Peyer's patch (tissue), 4 donors: ENCODE measurements at regions not wholly inside any gene's neighbourhood (a gene's known extent, or its start where the extent isn't known, plus 50 kb on each side); places are given as distances from the start of the nearest gene placed in this dataset.
"Not testable (repeated sequence)": the region's sequence is repeated elsewhere in the genome, so short reads cannot be mapped to it uniquely, and the experiment has no call there.

Experiments used
- DNase-seq, 3 donors: peaks; one replicate each; pipeline ENCODE4 v3.0.0-alpha.2; 2017 to 2019
- H3K27ac ChIP-seq, 4 donors: fragments of 200-600 bp; sonication (generic); one replicate each; pipeline ENCODE4 v1.5.1; 2016 to 2019
- H3K27me3 ChIP-seq, 2 donors: fragments of 200-600 bp; sonication (generic); one replicate each; pipeline ENCODE4 v1.5.1; 2019
- H3K36me3 ChIP-seq, 3 donors: fragments of 200-600 bp; sonication (generic); one replicate each; pipeline ENCODE4 v1.5.1; 2016 to 2019
- H3K4me1 ChIP-seq, 4 donors: fragments of 200-600 bp; sonication (generic); one replicate each; pipeline ENCODE4 v1.5.1; 2016 to 2019
- H3K4me3 ChIP-seq, 4 donors: fragments of 200-600 bp; sonication (generic); 1 replicate in 3 of 4; 2 replicates in 1 of 4; pipeline ENCODE4 v1.5.1; 2016 to 2019; ENCODE audit warnings: mild to moderate bottlenecking in 1 of 4
- H3K9me3 ChIP-seq, 4 donors: fragments of 200-600 bp; sonication (generic); one replicate each; pipeline ENCODE4 v1.5.1; 2016 to 2019; ENCODE audit warnings: mild to moderate bottlenecking in 1 of 4
- CTCF ChIP-seq, 6 experiments: fragments of 450-650 bp in 4 of 6; fragments of 200-600 bp in 2 of 6; sonication (generic) in 1 of 6; IDR thresholded peaks; one replicate each; pipeline ENCODE4 v1.5.1; 2017 to 2019; ENCODE audit warnings: antibody characterized with exemption in 6 of 6, mild to moderate bottlenecking in 3 of 6, moderate library complexity in 1 of 6
- POLR2A ChIP-seq, 2 donors: fragments of 450-650 bp; IDR thresholded peaks; one replicate each; pipeline ENCODE4 v1.5.1; 2017; ENCODE audit warnings: antibody characterized with exemption in 2 of 2, mild to moderate bottlenecking in 2 of 2, moderate library complexity in 2 of 2

GRCh38 chr9:28976250-28976649 lies 1403.0 kb upstream of the C9orf72 start:
- H3K27ac ChIP-seq: no peak overlapping the region
- no peak for DNase-seq
- H3K27me3 ChIP-seq: no peaks in the 10 kb centered on the region
- H3K36me3 ChIP-seq: no peaks in the 10 kb centered on the region
- H3K9me3 ChIP-seq: no peaks in the 10 kb centered on the region
- TF ChIP-seq CTCF (IDR thresholded peaks at IDR 0.05) (no peak), POLR2A (IDR thresholded peaks at IDR 0.05) (no peak)
- H3K4me1 ChIP-seq: no peaks in the 10 kb centered on the region
- H3K4me3 ChIP-seq: no peak overlapping the region

- Histone ChIP-seq H3K36me3 (no peaks in the 10 kb centered on the region), H3K27me3 (no peaks in the 10 kb centered on the region), H3K9me3 (no peaks in the 10 kb centered on the region), H3K4me1 (no peaks in the 10 kb centered on the region), H3K4me3 (no peak overlapping the region), H3K27ac (no peak overlapping the region)
- TF ChIP-seq CTCF (IDR thresholded peaks at IDR 0.05) (no peak), POLR2A (IDR thresholded peaks at IDR 0.05) (no peak)
- no peak for DNase-seq
These were observed 1403.4 kb upstream of the C9orf72 start for GRCh38 chr9:28976684-28977083.

- Histone ChIP-seq H3K27me3 (no peaks in the 10 kb centered on the region), H3K9me3 (no peaks in the 10 kb centered on the region), H3K36me3 (no peaks in the 10 kb centered on the region), H3K4me1 (no peaks in the 10 kb centered on the region), H3K4me3 (no peak overlapping the region), H3K27ac (no peak overlapping the region)
- no peak for DNase-seq
- TF ChIP-seq POLR2A (IDR thresholded peaks at IDR 0.05) (no peak), CTCF (IDR thresholded peaks at IDR 0.05) (no peak)
These were observed 1407.8 kb upstream of the C9orf72 start for GRCh38 chr9:28981129-28981528.

GRCh38 chr9:28981711-28982110 lies 1408.4 kb upstream of the C9orf72 start:
- no peak for TF ChIP-seq CTCF (IDR thresholded peaks at IDR 0.05)
- Histone ChIP-seq H3K4me3 (no peak overlapping the region), H3K36me3 (no peaks in the 10 kb centered on the region), H3K4me1 (no peaks in the 10 kb centered on the region), H3K27ac (no peak overlapping the region), H3K9me3 (no peaks in the 10 kb centered on the region), H3K27me3 (no peaks in the 10 kb centered on the region)
- no peak for DNase-seq

- DNase-seq: no peak
- TF ChIP-seq POLR2A (IDR thresholded peaks at IDR 0.05) (no peak), CTCF (IDR thresholded peaks at IDR 0.05) (no peak)
- Histone ChIP-seq H3K27ac (no peak overlapping the region), H3K36me3 (no peaks in the 10 kb centered on the region), H3K27me3 (no peaks in the 10 kb centered on the region), H3K4me3 (no peak overlapping the region), H3K9me3 (no peaks in the 10 kb centered on the region), H3K4me1 (no peaks in the 10 kb centered on the region)
These were observed 1410.7 kb upstream of the C9orf72 start for GRCh38 chr9:28984016-28984415.

- H3K27me3 ChIP-seq, H3K27ac ChIP-seq, H3K9me3 ChIP-seq, H3K4me1 ChIP-seq, H3K36me3 ChIP-seq, H3K4me3 ChIP-seq, DNase-seq: not testable (repeated sequence)
These were observed 1416.7 kb upstream of the C9orf72 start for GRCh38 chr9:28990009-28990408.
